RWPE1 (cell line): ENCODE measurements at regions not wholly inside any gene's neighbourhood (a gene's known extent, or its start where the extent isn't known, plus 50 kb on each side); places are given as distances from the start of the nearest gene placed in this dataset.

Experiments used
- CTCF ChIA-PET: fragments of 350-600 bp; sonication (Branson Sonifier 250); formaldehyde crosslinking; extraction: SDS; loops from one replicate; lab custom pipeline; 2021; lab: Yijun Ruan, JAX
- POLR2A ChIA-PET: fragments of 400-600 bp; formaldehyde crosslinking; extraction: SDS; loops from one replicate; lab custom pipeline; 2020; ENCODE audit warnings: antibody characterized with exemption; ENCODE audit not compliant: low non-redundant PET; lab: Yijun Ruan, JAX
- DNase-seq: peaks from one replicate; pipeline ENCODE4 v3.0.0; 2012; ENCODE audit warnings: low spot score
- H3K27ac ChIP-seq: fragments of 450-650 bp; 2 replicates; pipeline ENCODE4 v1.5.1; 2017
- CTCF ChIP-seq: fragments of 450-650 bp; conservative IDR thresholded peaks from 2 replicates; pipeline ENCODE4 v1.5.1; 2017; ENCODE audit warnings: low read depth, mild to moderate bottlenecking

GRCh38 chrX:144683247-144683646, 564.1 kb upstream of the SPANXN1 start:
- DNase-seq, result no peak
- ChIA-PET POLR2A (no interaction called here), CTCF (no interaction called here)
- H3K27ac ChIP-seq, result no peak overlapping the region
- TF ChIP-seq CTCF, result no peak

GRCh38 chrX:144709841-144710240, 537.5 kb upstream of the SPANXN1 start:
- no peak for TF ChIP-seq CTCF
- POLR2A ChIA-PET, result no interaction called here
- H3K27ac ChIP-seq, result no peak overlapping the region
- CTCF ChIA-PET, result no interaction called here
- DNase-seq, result no peak

- no peak for TF ChIP-seq CTCF
- CTCF ChIA-PET, result no interaction called here
Observed at GRCh38 chrX:144715337-144715736, 532.0 kb upstream of the SPANXN1 start.

GRCh38 chrX:144716187-144716586, 531.1 kb upstream of the SPANXN1 start:
- CTCF ChIA-PET, result no interaction called here
- DNase-seq, result no peak
- POLR2A ChIA-PET, result no interaction called here
- no peak for TF ChIP-seq CTCF
- H3K27ac ChIP-seq, result no peak overlapping the region

More at GRCh38 chrX:144715337-144715736, 532.0 kb upstream of the SPANXN1 start:
- DNase-seq, result no peak
- POLR2A ChIA-PET, result no interaction called here
- H3K27ac ChIP-seq, result no peak overlapping the region

- no peak for DNase-seq
- TF ChIP-seq CTCF, result no peak
- H3K27ac ChIP-seq, result no peak overlapping the region
- ChIA-PET POLR2A (no interaction called here), CTCF (no interaction called here)
Observed at GRCh38 chrX:144717682-144718081, 529.6 kb upstream of the SPANXN1 start.

- POLR2A ChIA-PET, result no interaction called here
- DNase-seq, result no peak
- CTCF ChIA-PET, result no interaction called here
- no peak for TF ChIP-seq CTCF
- H3K27ac ChIP-seq, result no peak overlapping the region
Observed at GRCh38 chrX:144722307-144722706, 525.0 kb upstream of the SPANXN1 start.

GRCh38 chrX:144730471-144730870, 516.8 kb upstream of the SPANXN1 start:
- no peak for TF ChIP-seq CTCF
- DNase-seq, result no peak
- CTCF ChIA-PET, result no interaction called here
- POLR2A ChIA-PET, result no interaction called here
- H3K27ac ChIP-seq, result no peak overlapping the region
